ENCODE measurements at regions not wholly inside any gene's neighbourhood (a gene's known extent, or its start where the extent isn't known, plus 50 kb on each side); places are given as distances from the start of the nearest gene placed in this dataset.

DNA sequence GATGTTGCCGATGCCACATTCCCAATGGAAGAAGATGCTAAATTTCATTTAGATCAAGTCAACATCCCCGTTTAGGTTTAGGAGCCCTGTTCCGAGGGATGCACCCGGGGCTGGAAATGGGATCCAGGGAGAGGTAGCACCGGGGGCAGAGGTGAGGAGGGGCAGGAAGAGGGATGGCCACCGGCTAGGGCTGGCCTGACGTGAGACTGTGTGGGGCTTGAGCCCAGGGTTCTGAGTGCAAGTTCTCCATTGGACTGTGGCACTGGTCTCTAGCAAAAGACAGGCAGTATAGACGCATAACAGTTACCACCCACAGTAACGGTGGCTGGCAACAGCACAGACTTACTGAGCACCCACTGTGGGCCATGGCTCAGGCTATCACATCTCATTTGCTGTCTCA lies 209.0 kb upstream of the MVB12B start:
- peaks cover 4 to 30% of the 10 kb centered on the region in 2 experiments; a peak in 4 of 5 replicates for H3K27me3 ChIP-seq (ENCODE audit: control insufficient read depth in 2 of 2, insufficient read depth in 2 of 2, low read length in 2 of 2)
- H3K9ac ChIP-seq (ENCODE audit: insufficient read depth in 1 of 2, low read depth in 2 of 2, low read length in 2 of 2), result no peak overlapping the region
- in situ Hi-C loops (cut with MboI) (no loop called here), intact Hi-C loops (cut with micrococcal nuclease) (no loop called here)
- H3K4me2 ChIP-seq (ENCODE audit: insufficient read depth, low read length), result no peak overlapping the region
- POLR2A ChIA-PET, result no interaction called here
- no peaks in the 10 kb centered on the region for H3K9me3 ChIP-seq (replicated peaks; ENCODE audit: control insufficient read depth, insufficient read depth, low read depth, low read length)
- FAIRE-seq (no peak), ATAC-seq (no peak), DNase-seq (ENCODE audit: extremely low read depth in 1 of 4, low spot score in 3 of 4) (no peak)
- H3K4me1 ChIP-seq (replicated peaks in 1 of 2; ENCODE audit: control insufficient read depth in 2 of 2, insufficient read depth in 2 of 2, low read length in 2 of 2), result no peaks in the 10 kb centered on the region
- H2AFZ ChIP-seq (ENCODE audit: low read depth, low read length), result no peak overlapping the region
- TF ChIP-seq SIN3B (IDR thresholded peaks at IDR 0.05; ENCODE audit: low read depth) (no peak), MCM7 (IDR thresholded peaks at IDR 0.05) (no peak), SIRT6 (IDR thresholded peaks at IDR 0.05; ENCODE audit: low read depth, low read length) (no peak), SMAD1 (IDR thresholded peaks at IDR 0.05; ENCODE audit: low read depth, low read length, partially characterized antibody) (no peak), ZNF583 (CRISPR knock-in tag; IDR thresholded peaks at IDR 0.05) (no peak), ZNF133 (CRISPR knock-in tag; IDR thresholded peaks at IDR 0.05) (no peak), FOSL1 (tag; conservative IDR thresholded peaks at IDR 0.05) (no peak), BMI1 (IDR thresholded peaks at IDR 0.05; ENCODE audit: low read length) (no peak), SMARCE1 (IDR thresholded peaks at IDR 0.05) (no peak), NELFE (IDR thresholded peaks at IDR 0.05; ENCODE audit: insufficient read depth, insufficient read length) (no peak)
- H4K20me1 ChIP-seq (replicated peaks; ENCODE audit: control insufficient read depth, insufficient read depth, low read length), result no peaks in the 10 kb centered on the region
- 0% methylated on average over 6 of the region's 9 CpGs for WGBS (ENCODE audit: insufficient coverage, low coverage, missing lambda C conversion rate)
- H3K4me3 ChIP-seq, result no peak overlapping the region
- H3K79me2 ChIP-seq (ENCODE audit: control insufficient read depth, insufficient read depth, low read length), result no peaks in the 10 kb centered on the region
- no TSS peak for BruUV-seq (replicated peaks)
- CTCF ChIA-PET (ENCODE audit: low intra/inter-chr PET ratio), result no interaction called here
- H3K36me3 ChIP-seq (ENCODE audit: control insufficient read depth, insufficient read depth, low read length), result no peaks in the 10 kb centered on the region
- no peak overlapping the region for H3K27ac ChIP-seq (ENCODE audit: extremely low read depth, low read depth, low read length)
- H3K9me1 ChIP-seq (ENCODE audit: control insufficient read depth, insufficient read depth, low read length), result no peaks in the 10 kb centered on the region

DNA sequence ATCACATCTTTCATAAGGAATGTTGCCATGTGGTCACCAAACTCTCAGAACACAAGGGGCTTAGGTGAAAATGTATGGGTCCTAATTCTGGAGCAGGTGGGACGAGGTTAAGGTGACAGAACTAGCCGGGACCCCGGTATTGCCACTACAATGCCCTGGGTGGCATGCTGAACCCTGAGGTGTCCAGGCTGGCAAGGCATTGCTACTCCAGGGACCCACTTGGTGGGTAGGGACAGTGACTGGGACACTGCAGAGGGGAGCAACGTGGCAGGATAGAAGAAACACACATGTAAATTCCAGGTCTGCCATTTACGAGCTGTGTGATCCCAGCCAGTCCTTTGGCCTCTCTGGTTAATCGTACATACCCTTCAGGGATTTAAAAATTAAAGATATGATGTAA lies 206.9 kb upstream of the MVB12B start:
- Histone ChIP-seq H3K4me1 (replicated peaks in 1 of 2; ENCODE audit: control insufficient read depth in 2 of 2, insufficient read depth in 2 of 2, low read length in 2 of 2) (no peaks in the 10 kb centered on the region), H3K4me2 (ENCODE audit: insufficient read depth, low read length) (no peak overlapping the region), H4K20me1 (replicated peaks; ENCODE audit: control insufficient read depth, insufficient read depth, low read length) (no peaks in the 10 kb centered on the region), H3K27me3 (ENCODE audit: control insufficient read depth in 2 of 2, insufficient read depth in 2 of 2, low read length in 2 of 2) (peaks cover 4 to 16% of the 10 kb centered on the region in 2 experiments; a peak in 4 of 5 replicates), H3K79me2 (ENCODE audit: control insufficient read depth, insufficient read depth, low read length) (no peaks in the 10 kb centered on the region), H3K9ac (ENCODE audit: insufficient read depth in 1 of 2, low read depth in 2 of 2, low read length in 2 of 2) (no peak overlapping the region), H3K4me3 (no peak overlapping the region), H3K27ac (ENCODE audit: extremely low read depth, low read depth, low read length) (no peak overlapping the region), H3K9me1 (ENCODE audit: control insufficient read depth, insufficient read depth, low read length) (no peaks in the 10 kb centered on the region), H3K9me3 (replicated peaks; ENCODE audit: control insufficient read depth, insufficient read depth, low read depth, low read length) (no peaks in the 10 kb centered on the region), H2AFZ (ENCODE audit: low read depth, low read length) (no peak overlapping the region), H3K36me3 (ENCODE audit: control insufficient read depth, insufficient read depth, low read length) (no peaks in the 10 kb centered on the region)
- POLR2A ChIA-PET, result no interaction called here
- ATAC-seq (no peak), DNase-seq (ENCODE audit: extremely low read depth in 1 of 4, low spot score in 3 of 4) (no peak), FAIRE-seq (no peak)
- BruUV-seq (replicated peaks), result no TSS peak
- 4% methylated on average over 6 of the region's 6 CpGs for WGBS (ENCODE audit: insufficient coverage, low coverage, missing lambda C conversion rate)
- CTCF ChIA-PET (ENCODE audit: low intra/inter-chr PET ratio), result no interaction called here
- in situ Hi-C loops (cut with MboI), result no loop called here
- intact Hi-C loops (cut with micrococcal nuclease), result no loop called here
- TF ChIP-seq, protein P1, sequence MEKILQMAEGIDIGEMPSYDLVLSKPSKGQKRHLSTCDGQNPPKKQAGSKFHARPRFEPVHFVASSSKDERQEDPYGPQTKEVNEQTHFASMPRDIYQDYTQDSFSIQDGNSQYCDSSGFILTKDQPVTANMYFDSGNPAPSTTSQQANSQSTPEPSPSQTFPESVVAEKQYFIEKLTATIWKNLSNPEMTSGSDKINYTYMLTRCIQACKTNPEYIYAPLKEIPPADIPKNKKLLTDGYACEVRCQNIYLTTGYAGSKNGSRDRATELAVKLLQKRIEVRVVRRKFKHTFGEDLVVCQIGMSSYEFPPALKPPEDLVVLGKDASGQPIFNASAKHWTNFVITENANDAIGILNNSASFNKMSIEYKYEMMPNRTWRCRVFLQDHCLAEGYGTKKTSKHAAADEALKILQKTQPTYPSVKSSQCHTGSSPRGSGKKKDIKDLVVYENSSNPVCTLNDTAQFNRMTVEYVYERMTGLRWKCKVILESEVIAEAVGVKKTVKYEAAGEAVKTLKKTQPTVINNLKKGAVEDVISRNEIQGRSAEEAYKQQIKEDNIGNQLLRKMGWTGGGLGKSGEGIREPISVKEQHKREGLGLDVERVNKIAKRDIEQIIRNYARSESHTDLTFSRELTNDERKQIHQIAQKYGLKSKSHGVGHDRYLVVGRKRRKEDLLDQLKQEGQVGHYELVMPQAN (IDR thresholded peaks at IDR 0.05; ENCODE audit: borderline replicate concordance), result no peak
- TF ChIP-seq, protein P2, sequence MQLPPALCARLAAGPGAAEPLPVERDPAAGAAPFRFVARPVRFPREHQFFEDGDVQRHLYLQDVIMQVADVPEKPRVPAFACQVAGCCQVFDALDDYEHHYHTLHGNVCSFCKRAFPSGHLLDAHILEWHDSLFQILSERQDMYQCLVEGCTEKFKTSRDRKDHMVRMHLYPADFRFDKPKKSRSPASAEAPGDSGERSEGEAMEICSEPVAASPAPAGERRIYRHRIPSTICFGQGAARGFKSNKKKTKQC (CRISPR knock-in tag; IDR thresholded peaks at IDR 0.05), result no peak
- TF ChIP-seq RBM39 (optimal IDR thresholded peaks at IDR 0.05; ENCODE audit: low read depth, low read length), result no peak
- TF ChIP-seq, protein P3, sequence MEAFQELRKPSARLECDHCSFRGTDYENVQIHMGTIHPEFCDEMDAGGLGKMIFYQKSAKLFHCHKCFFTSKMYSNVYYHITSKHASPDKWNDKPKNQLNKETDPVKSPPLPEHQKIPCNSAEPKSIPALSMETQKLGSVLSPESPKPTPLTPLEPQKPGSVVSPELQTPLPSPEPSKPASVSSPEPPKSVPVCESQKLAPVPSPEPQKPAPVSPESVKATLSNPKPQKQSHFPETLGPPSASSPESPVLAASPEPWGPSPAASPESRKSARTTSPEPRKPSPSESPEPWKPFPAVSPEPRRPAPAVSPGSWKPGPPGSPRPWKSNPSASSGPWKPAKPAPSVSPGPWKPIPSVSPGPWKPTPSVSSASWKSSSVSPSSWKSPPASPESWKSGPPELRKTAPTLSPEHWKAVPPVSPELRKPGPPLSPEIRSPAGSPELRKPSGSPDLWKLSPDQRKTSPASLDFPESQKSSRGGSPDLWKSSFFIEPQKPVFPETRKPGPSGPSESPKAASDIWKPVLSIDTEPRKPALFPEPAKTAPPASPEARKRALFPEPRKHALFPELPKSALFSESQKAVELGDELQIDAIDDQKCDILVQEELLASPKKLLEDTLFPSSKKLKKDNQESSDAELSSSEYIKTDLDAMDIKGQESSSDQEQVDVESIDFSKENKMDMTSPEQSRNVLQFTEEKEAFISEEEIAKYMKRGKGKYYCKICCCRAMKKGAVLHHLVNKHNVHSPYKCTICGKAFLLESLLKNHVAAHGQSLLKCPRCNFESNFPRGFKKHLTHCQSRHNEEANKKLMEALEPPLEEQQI (IDR thresholded peaks at IDR 0.05), result no peak
- TF ChIP-seq PTRF (tag; IDR thresholded peaks at IDR 0.05), result no peak

Measured in K562 (cell line).